GM18520 (cell line): ENCODE measurements at regions not wholly inside any gene's neighbourhood (a gene's known extent, or its start where the extent isn't known, plus 50 kb on each side); places are given as distances from the start of the nearest gene placed in this dataset.

Experiments used
- ATAC-seq: cut with Tn5 transposase; IDR thresholded peaks from one replicate; pipeline ENCODE4 v1.9.1; 2021; ENCODE audit not compliant: unreplicated experiment

- no peak for ATAC-seq
Observed at GRCh38 chr4:114173968-114174367, 194.5 kb upstream of the ARSJ start.

DNA sequence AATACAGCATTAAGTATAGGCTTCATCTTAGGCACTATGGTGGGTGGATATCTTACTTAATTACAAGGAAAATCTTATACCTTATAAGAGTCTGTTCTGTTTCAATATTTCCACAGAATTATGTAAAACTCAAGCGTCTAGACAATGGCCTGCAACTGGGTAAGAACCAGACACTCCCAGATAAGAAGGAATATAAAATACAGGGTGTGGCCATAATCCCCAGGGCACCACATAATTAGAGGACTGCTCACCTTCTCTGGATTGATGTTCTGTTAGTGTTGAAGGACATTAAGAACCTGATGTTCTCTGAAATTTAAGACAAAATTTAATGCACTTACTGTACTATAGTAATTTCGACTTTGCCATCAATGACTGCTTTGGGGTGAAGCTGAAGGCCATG lies 198.2 kb upstream of the ARSJ start:
- no peak for ATAC-seq

DNA sequence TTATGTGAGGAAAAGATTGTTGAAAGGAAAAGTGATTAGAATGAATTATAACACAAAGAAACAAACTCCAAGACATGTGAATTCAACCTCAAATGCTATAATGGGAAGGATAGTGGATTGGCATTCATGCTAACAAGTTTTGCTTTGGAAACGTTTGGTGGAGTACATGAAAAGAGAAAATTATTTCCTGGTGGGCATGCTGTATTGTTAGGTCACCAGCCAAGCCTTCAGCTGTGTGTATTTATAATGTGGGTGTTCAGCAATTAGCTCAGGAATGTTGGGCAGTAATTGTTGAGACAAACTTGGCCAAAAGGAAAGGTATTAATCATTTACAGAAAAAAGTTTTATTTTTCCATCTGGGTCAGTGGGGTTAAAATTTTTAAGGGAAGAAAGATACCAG lies 198.9 kb upstream of the ARSJ start:
- no peak for ATAC-seq

DNA sequence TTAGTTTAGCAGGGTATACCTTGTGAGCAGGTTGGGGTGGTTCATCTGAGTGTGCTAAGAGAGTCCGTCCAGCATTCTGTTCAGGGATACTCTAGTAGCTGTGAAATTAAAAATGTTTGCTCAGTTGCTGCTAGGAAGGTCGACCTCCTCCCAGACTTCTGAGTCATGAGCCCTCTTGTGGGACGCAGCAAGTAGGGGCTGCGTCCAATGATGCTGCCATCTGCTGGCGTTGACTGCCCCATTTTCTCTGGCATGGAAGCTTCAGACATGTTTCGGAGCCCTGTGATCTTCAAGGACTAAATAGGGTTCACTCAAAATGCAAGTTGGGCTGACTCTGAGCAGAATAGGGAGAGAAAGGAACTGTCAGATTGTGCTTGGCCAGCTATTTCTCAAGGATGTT lies 201.0 kb upstream of the ARSJ start:
- no peak for ATAC-seq

GRCh38 chr4:114184901-114185300 lies 205.5 kb upstream of the ARSJ start:
- ATAC-seq: no peak

DNA sequence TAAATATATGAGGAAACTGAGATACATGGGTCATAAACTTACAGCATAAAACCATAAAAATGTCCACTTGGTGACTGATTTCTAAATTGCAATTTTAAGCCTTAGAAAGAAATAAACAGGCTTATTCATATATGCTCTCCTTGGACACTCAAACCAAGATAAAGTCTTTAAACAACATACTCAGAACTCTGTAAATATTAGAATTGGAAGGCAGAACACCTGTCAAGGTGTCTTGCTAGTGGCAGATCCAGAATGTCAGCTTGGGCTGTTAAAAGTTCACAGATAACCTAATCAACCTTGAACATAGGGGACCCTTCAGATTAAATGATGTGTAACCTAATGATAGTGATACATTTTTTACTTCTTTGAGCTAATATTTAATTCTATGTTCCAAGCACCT lies 208.1 kb upstream of the ARSJ start:
- ATAC-seq: no peak

DNA sequence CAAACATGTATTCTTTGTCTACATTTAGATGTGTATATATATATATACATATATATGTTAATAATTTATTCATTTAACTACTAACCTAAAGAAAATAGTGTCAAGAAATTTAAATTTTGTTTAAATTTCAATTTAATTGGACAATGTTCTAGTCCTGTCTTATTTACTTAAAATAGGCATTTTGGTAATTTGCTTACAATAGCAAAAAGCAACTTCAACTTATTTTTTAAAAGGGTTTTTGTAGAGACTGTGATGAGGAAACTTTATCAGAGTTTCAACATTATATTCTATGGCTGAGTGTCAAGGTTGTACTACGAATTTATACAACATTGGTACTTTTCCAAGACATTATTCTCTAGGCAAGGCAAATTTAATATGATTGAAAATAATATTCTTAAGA lies 212.0 kb upstream of the ARSJ start:
- no peak for ATAC-seq

DNA sequence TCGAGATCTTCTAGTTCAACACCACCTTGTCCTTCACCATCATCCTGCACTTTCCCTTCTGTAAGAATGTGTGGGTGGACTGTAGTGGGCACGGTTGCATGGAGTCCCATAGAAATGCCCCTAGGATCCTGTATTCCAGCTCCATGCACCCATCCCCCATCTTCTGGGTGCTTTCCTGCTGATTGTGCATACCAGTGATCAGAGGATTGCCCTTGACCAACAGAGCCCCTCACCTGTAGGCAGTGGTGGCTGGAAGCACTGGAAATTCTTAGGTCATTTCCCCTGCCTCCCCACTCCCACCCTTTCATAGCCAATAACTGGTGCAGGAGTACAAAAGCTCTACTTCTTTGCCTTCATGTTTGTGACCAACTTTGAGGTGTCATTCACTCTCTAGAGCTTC lies 213.4 kb upstream of the ARSJ start:
- no peak for ATAC-seq

DNA sequence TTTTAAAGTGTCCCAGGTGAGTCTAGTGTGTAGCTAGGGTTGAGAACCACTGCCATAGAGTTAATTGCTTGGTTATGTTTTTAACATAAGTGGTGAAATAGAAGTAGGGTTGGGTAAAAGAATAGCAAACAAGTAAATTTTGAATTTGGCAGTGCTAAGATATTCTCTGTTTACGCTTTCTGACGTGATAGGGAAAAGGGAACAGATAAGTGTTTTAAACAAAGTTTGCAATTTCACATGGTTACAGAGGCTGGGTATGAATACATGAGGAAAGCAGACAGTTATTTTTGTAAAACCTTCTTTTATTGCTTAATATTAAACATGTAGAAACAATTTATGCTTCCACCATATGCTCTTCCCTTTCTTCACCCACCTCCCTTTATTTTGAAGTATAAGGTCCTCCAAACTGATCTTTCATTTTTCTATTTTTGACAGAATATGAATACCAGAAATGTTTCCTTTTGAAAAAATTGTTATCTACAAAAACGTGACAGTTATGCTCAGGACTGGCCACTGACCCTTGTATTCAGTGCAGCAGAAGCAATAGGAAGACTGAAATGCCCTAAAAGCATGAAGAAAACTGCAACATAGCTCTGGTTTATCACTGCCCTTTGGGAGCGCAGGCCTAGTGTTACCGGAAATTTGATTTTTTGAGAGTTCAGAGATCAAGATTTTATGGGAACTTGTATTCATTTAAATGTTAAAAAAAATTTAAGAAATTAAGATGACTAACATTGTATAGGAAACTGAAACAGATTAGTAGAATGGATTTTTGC lies 214.4 kb upstream of the ARSJ start:
- ATAC-seq: no peak

- no peak for ATAC-seq
Observed at GRCh38 chr4:114196606-114197005, 217.2 kb upstream of the ARSJ start.

GRCh38 chr4:114200026-114200425 lies 220.6 kb upstream of the ARSJ start:
- no peak for ATAC-seq

- ATAC-seq: no peak
Observed at GRCh38 chr4:114205261-114205660, 225.8 kb upstream of the ARSJ start.

- no peak for ATAC-seq
Observed at GRCh38 chr4:114208574-114209151, 229.2 kb upstream of the ARSJ start.

GRCh38 chr4:114209584-114209983 lies 230.1 kb upstream of the ARSJ start:
- ATAC-seq: peak; percentile 29

DNA sequence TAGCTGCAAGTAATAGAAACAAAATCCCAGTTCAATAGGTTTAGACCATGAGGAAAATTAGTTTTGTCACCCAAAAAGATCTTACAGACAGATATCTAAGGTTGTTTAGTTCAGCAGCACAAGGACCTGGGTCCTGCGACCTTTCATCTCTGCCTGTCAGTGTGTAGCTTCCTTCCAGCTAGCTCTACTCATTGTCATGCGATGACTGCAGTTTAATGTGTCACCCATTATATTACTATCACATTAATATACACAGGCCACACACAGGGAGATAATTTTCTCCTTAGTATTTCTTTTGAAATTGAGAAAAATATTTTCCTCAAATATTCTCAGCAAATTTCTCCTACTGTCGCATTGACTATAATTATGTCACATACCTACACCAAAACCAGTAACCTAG lies 232.1 kb upstream of the ARSJ start:
- no peak for ATAC-seq

GRCh38 chr4:114217150-114217817 lies 237.8 kb upstream of the ARSJ start:
- ATAC-seq: no peak

DNA sequence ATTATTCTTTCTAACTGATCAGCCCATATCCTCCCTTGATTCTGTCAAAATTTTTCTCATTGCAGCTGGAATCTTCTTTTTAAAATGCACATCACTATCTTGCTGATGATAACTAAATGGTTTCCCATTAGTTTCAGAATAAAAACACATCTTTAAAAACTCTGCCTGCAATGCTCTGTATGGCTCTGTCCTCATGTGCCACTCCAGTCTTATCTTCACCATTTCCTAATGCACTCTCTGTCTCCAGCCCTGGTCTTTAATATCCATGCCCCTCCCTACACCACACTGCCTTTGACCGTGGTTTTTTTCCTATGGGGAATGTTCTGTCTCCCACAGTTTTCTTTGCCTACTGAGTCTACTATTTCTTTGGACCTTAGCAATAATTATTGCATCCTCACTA lies 244.1 kb upstream of the ARSJ start:
- ATAC-seq: no peak

DNA sequence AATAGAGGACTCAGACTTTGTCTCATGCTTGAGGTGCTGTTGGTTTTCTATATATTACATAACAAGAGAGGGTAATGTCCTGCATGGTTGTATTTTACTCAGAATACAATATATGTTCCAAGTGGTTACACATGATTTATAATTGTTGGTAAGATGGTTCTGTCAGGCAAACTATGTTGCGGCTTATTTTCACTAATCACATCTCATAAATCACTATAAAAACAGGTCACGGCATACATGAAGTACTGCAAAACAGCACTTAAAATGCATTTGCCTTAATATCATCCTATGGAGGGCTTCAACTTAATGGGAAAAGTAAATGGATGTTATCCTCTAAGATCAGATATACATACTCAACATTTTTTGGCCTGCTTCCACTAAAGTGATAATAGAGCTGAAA lies 246.0 kb upstream of the ARSJ start:
- no peak for ATAC-seq

GRCh38 chr4:114226179-114226578 lies 246.7 kb upstream of the ARSJ start:
- ATAC-seq: no peak

GRCh38 chr4:114226968-114227760 lies 247.7 kb upstream of the ARSJ start:
- no peak for ATAC-seq

DNA sequence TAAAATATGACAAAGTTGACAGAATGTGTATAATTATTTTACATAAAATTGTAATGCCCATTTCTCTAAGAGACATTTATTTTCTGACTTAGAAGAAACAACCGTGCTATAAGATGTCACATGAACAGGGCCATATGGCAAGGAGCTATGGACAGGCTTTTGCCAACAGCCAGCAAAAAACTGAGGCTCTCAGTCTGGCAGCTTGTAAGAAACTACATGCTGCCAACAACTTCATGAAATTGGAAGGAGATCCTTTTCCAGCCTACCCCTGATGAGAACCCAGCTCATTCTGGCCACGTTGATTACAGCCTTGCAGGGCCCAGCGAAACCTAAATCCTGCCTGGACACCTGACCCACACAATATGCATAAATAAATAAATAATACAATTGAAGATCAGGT lies 250.3 kb upstream of the ARSJ start:
- ATAC-seq: no peak
